ENCODE measurements at regions not wholly inside any gene's neighbourhood (a gene's known extent, or its start where the extent isn't known, plus 50 kb on each side); places are given as distances from the start of the nearest gene placed in this dataset.

DNA sequence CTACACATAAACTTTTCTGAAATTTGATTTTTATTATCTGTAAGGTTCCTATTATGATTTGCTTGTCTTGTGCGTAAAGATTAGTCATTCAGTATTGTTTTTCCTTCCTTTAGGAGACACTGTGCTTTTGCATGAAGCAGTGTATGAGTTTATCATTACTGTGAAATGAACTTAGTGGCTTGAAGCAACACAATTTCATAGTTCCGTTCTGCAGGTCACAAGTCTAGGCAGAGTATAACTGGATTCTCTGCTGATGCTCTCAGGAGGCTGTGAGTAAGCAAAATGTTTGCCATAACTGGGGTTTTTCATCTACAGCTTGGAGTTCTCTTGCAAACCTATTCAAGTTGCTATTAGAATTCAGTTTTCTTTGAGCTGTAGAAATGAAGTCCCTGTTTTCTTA is 1136.1 kb downstream of the OTOL1 start:
- TF ChIP-seq FOSL2 (IDR thresholded peaks at IDR 0.05) (no peak), FOSL2 (CRISPR knock-in tag; IDR thresholded peaks at IDR 0.05) (no peak), CEBPB (IDR thresholded peaks at IDR 0.05) (no peak), RNF2 (IDR thresholded peaks at IDR 0.05; ENCODE audit: borderline replicate concordance, low read depth) (no peak)
- TF ChIP-seq, protein P1, sequence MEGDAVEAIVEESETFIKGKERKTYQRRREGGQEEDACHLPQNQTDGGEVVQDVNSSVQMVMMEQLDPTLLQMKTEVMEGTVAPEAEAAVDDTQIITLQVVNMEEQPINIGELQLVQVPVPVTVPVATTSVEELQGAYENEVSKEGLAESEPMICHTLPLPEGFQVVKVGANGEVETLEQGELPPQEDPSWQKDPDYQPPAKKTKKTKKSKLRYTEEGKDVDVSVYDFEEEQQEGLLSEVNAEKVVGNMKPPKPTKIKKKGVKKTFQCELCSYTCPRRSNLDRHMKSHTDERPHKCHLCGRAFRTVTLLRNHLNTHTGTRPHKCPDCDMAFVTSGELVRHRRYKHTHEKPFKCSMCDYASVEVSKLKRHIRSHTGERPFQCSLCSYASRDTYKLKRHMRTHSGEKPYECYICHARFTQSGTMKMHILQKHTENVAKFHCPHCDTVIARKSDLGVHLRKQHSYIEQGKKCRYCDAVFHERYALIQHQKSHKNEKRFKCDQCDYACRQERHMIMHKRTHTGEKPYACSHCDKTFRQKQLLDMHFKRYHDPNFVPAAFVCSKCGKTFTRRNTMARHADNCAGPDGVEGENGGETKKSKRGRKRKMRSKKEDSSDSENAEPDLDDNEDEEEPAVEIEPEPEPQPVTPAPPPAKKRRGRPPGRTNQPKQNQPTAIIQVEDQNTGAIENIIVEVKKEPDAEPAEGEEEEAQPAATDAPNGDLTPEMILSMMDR (IDR thresholded peaks at IDR 0.05), result no peak

Data from A549 (cell line).